Right hindlimb (tissue), 1 donor: ENCODE measurements at regions not wholly inside any gene's neighbourhood (a gene's known extent, or its start where the extent isn't known, plus 50 kb on each side); places are given as distances from the start of the nearest gene placed in this dataset.
"Not testable (repeated sequence)": the region's sequence is repeated elsewhere in the genome, so short reads cannot be mapped to it uniquely, and the experiment has no call there.

Source experiments
- DNase-seq: peaks from one replicate; pipeline ENCODE4 v3.0.0-alpha.2; 2018

- no peak for DNase-seq
Observed at GRCh38 chr15:60275624-60276023, 122.2 kb downstream of the ANXA2 start.

DNA sequence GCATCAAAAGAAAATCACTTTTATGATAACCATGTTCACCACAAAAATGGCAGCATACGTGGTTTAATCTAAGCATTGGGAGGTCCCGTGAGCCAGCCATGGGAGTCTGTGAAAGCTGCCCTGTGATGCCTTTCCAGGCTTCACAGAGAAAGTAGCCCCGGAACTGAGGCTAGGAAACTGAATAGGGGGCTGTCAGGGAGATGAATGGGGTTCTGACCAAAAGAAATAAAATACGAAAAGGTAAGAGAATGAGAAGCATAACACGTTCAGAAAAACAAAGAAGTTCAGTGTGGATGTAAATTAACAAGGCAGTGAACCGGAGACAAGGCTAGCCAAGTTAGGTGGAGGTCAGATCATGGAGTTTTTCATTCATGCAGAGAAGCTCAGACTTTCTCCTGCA lies 118.9 kb downstream of the ANXA2 start:
- no peak for DNase-seq

DNA sequence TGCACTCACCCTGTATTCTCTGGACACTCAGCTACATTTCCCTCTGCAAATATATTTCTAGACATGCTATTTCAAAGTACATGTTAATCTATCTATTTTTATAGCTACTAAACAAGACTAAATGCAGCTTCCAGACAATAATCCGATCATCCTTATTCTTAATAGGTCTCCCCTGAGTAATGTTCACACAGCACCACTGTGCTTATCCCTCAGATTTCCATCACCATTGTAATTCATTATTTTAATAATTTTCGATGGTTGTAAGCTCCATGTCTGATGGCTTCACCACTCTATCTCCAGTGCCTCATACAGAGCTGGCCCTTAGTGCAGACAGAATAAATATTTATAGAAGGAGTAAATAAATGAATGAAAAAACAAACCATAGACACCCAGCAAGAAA lies 117.5 kb downstream of the ANXA2 start:
- DNase-seq: no peak

GRCh38 chr15:60283936-60284335 lies 113.8 kb downstream of the ANXA2 start:
- no peak for DNase-seq

DNA sequence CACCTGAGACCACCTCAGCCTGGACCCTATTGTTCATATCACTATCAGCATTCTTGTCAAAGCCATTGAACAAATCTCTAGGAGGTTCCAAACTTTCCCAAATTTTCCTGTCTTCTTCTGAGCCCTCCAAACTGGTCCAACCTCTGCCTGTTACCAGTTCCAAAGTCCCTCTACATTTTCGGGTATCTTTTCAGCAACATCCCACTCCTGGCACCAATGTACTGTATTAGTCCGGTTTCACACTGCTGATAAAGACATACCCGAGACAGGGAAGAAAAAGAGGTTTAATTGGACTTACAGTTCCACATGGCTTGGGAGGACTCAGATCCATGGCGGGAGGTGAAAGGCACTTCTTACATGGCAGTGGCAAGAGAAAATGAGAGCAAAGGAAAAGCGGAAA lies 101.9 kb downstream of the ANXA2 start:
- not testable (repeated sequence) for DNase-seq

DNA sequence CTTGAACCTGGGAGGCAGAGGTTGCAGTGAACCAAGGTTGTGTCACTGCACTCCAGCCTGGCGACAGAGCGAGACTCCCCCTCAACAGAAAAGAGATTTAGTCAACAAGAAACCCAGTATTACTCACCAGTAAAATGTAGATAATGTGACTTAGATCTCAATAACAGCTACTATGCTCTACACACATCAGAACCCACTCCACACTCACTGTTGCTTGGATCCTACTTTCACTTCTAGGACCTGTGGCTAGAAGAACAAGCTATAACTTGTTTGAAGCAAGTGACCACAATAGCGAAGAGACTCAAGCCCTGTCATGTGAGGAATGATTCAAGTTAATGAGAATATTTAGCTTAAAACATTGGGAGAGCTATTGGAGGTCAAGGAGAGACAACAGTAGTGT lies 100.7 kb downstream of the ANXA2 start:
- no peak for DNase-seq
